Hepatocyte (in vitro differentiated cells): ENCODE measurements at regions not wholly inside any gene's neighbourhood (a gene's known extent, or its start where the extent isn't known, plus 50 kb on each side); places are given as distances from the start of the nearest gene placed in this dataset.

Experiments
- DNase-seq: peaks from one replicate; pipeline ENCODE4 v3.0.0-alpha.2; 2016; ENCODE audit warnings: low spot score
- H2AFZ ChIP-seq: fragments of 200-600 bp; sonication (generic); 2 replicates; pipeline ENCODE4 v1.6.0; 2016; ENCODE audit warnings: antibody characterized with exemption, mild to moderate bottlenecking
- H3K27ac ChIP-seq: fragments of 200-600 bp; sonication (generic); 2 replicates; pipeline ENCODE4 v1.5.1; 2016; ENCODE audit warnings: mild to moderate bottlenecking
- H3K27me3 ChIP-seq: fragments of 200-600 bp; sonication (generic); 2 replicates; pipeline ENCODE4 v1.6.1; 2016
- H3K36me3 ChIP-seq: fragments of 200-600 bp; sonication (generic); replicated peaks from 2 replicates; pipeline ENCODE4 v1.5.1; 2016; ENCODE audit warnings: low read depth; ENCODE audit not compliant: insufficient read depth
- H3K4me1 ChIP-seq: fragments of 200-600 bp; sonication (generic); 2 replicates; pipeline ENCODE4 v1.5.1; 2016; ENCODE audit warnings: mild to moderate bottlenecking, moderate library complexity; ENCODE audit not compliant: insufficient read depth
- H3K4me2 ChIP-seq: fragments of 200-600 bp; sonication (generic); 2 replicates; pipeline ENCODE4 v1.6.0; 2016
- H3K4me3 ChIP-seq: fragments of 200-600 bp; sonication (generic); 2 replicates; pipeline ENCODE4 v1.5.1; 2016; ENCODE audit warnings: mild to moderate bottlenecking
- H3K79me2 ChIP-seq: fragments of 200-600 bp; sonication (generic); 2 replicates; pipeline ENCODE4 v1.6.0; 2017; ENCODE audit warnings: mild to moderate bottlenecking
- H3K9me2 ChIP-seq: fragments of 200-600 bp; sonication (generic); replicated peaks from 2 replicates; pipeline ENCODE4 v1.6.0; 2017; ENCODE audit warnings: mild to moderate bottlenecking; ENCODE audit not compliant: insufficient read depth
- H3K9me3 ChIP-seq: fragments of 200-600 bp; sonication (generic); 2 replicates; pipeline ENCODE4 v1.5.1; 2016; ENCODE audit warnings: low read depth, mild to moderate bottlenecking
- H4K20me1 ChIP-seq: fragments of 200-600 bp; sonication (generic); 2 replicates; pipeline ENCODE4 v1.6.0; 2016; ENCODE audit warnings: mild to moderate bottlenecking; ENCODE audit not compliant: insufficient read depth, poor library complexity, severe bottlenecking
- EZH2 ChIP-seq: fragments of 200-600 bp; sonication (generic); IDR thresholded peaks from 2 replicates; pipeline ENCODE4 v1.6.1; 2016; ENCODE audit warnings: antibody characterized with exemption, mild to moderate bottlenecking, borderline replicate concordance
- EZH2phosphoT487 ChIP-seq: fragments of 200-600 bp; sonication (generic); IDR thresholded peaks from one replicate; pipeline ENCODE4 v1.6.1; 2018; ENCODE audit warnings: antibody characterized with exemption, mild to moderate bottlenecking, low read depth, moderate library complexity; ENCODE audit not compliant: unreplicated experiment, severe bottlenecking
- WGBS: methylation state at CpG from one replicate; pipeline ENCODE4 v1.1.6; 2016; ENCODE audit warnings: low lambda C conversion rate; ENCODE audit errors: missing lambda C conversion rate; 5-methylcytosine and 5-hydroxymethylcytosine counted together
- TF ChIP-seq, protein P1 (sequence below): fragments of 200-600 bp; sonication (generic); IDR thresholded peaks from 2 replicates; pipeline ENCODE4 v1.5.1; 2016; ENCODE audit warnings: antibody characterized with exemption, mild to moderate bottlenecking; ENCODE audit not compliant: poor library complexity

DNA sequence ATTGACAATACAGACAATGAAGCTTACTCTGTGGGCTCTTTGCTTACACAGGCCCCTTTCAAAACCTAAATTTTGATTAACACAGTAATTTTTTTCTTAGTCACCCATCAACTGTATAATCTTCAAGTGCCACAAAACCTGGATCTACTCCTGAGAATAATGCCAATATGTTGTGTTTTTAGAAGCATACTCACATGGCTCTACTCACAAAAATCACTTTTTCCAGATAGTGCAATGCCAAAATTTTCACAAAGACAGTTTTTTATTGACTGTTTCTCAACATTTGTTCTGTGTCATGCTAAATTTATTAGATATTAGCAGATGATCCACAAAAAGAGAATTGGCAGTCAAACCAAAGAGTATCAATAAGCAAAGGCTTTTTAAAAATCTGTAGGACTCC lies 493.7 kb upstream of the C1orf87 start:
- H3K9me2 ChIP-seq = no peaks in the 10 kb centered on the region

DNA sequence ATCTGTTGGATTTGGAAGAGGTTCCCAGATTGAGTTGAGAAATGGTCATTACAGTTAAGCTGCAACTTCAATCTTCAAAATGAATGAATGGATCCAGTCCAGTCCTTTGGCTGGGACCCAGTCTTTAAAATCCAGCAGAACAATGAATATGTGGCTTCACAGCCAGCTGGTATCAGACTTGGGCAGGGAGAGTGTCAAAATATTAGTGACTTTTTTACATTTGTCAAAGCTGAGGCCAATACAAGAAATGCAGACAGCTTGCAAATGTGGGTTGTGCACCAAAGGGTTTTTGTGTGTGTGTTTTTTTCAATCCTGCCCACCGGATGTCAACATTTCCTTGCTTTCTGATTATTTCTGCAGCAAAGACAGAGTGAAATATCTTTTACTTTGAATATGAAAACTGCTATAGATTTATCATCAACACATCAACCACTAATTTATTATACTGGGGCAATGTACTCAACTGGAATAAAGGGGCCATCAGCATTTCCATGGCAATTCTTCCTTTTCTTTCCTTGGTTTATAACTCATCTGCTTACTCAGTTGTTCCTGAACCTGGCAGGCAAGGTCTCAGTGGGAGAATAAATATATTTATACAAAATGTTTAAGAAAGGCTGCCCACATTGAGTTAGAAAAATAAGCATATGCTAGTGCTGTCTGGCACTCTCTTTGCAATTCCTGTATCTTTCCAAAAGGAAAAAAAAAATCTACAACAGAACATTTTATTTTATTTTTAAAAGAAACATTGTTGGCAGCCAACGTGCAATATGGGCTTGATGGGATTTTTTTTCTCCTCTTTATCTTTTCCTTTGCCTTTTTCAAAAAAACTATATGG lies 491.6 kb upstream of the C1orf87 start:
- Histone ChIP-seq H2AFZ (no peak overlapping the region), H3K9me3 (no peaks in the 10 kb centered on the region), H3K9me2 (no peaks in the 10 kb centered on the region), H3K4me3 (no peak overlapping the region), H3K36me3 (no peaks in the 10 kb centered on the region), H3K4me2 (no peak overlapping the region), H4K20me1 (no peaks in the 10 kb centered on the region), H3K79me2 (no peaks in the 10 kb centered on the region), H3K4me1 (no peaks in the 10 kb centered on the region), H3K27ac (no peak overlapping the region), H3K27me3 (no peaks in the 10 kb centered on the region)
- no peak for DNase-seq
- 61% methylated on average over 2 of the region's 2 CpGs for WGBS
- TF ChIP-seq, protein P1, sequence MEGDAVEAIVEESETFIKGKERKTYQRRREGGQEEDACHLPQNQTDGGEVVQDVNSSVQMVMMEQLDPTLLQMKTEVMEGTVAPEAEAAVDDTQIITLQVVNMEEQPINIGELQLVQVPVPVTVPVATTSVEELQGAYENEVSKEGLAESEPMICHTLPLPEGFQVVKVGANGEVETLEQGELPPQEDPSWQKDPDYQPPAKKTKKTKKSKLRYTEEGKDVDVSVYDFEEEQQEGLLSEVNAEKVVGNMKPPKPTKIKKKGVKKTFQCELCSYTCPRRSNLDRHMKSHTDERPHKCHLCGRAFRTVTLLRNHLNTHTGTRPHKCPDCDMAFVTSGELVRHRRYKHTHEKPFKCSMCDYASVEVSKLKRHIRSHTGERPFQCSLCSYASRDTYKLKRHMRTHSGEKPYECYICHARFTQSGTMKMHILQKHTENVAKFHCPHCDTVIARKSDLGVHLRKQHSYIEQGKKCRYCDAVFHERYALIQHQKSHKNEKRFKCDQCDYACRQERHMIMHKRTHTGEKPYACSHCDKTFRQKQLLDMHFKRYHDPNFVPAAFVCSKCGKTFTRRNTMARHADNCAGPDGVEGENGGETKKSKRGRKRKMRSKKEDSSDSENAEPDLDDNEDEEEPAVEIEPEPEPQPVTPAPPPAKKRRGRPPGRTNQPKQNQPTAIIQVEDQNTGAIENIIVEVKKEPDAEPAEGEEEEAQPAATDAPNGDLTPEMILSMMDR = no peak
- no peak for TF ChIP-seq EZH2phosphoT487
- TF ChIP-seq EZH2 = no peak

More for the DNA sequence above, 493.7 kb upstream of the C1orf87 start:
- H3K27ac ChIP-seq = no peak overlapping the region
- TF ChIP-seq EZH2phosphoT487 (no peak), EZH2 (no peak)
- H3K36me3 ChIP-seq = no peaks in the 10 kb centered on the region
- no peaks in the 10 kb centered on the region for H3K4me1 ChIP-seq
- no peaks in the 10 kb centered on the region for H3K79me2 ChIP-seq
- H3K4me2 ChIP-seq = no peak overlapping the region
- no peaks in the 10 kb centered on the region for H3K27me3 ChIP-seq
- no peaks in the 10 kb centered on the region for H3K9me3 ChIP-seq
- no peak overlapping the region for H2AFZ ChIP-seq
- no peaks in the 10 kb centered on the region for H4K20me1 ChIP-seq
- no peak overlapping the region for H3K4me3 ChIP-seq
- DNase-seq = no peak

DNA sequence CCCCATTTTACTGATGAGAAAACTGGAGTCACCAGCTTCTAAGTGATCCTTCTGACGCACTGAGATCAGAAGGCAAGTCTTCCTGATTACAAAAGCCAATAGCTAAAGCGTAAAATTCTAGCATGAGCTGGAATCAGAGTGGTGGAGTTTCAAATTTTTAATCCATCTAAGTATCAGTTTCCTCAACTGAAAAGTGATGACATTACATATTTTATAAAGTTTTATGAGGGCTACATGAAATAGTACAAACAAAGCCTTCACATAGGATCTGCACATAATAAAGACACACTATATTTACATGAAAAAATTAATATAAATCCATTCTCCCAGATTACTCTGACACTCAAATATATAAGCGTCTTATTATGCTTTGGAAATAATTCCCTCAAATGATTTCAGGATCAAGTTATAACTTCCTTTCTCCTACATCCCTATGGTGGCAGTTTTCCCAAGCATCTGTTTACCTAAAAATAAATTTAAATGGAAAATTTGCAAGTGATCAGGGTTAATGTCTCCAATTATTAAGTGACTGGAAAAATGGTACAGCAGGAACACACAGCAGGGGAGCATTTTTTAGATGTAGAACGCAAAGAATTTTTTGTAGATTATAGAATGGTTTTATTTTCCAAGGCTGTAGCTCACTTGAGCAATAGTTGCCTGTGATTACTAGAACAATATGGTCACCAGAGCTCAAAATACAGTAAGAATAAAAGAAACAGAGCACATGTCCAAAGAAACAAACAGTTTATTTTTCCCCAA lies 490.4 kb upstream of the C1orf87 start:
- no peak overlapping the region for H3K27ac ChIP-seq
- no peaks in the 10 kb centered on the region for H3K36me3 ChIP-seq
- H3K79me2 ChIP-seq = no peaks in the 10 kb centered on the region
- no peaks in the 10 kb centered on the region for H3K4me1 ChIP-seq
- H3K4me2 ChIP-seq = no peak overlapping the region
- TF ChIP-seq, protein P1 = no peak
- no peak for TF ChIP-seq EZH2phosphoT487
- TF ChIP-seq EZH2 = no peak
- H3K27me3 ChIP-seq = no peaks in the 10 kb centered on the region
- H3K9me2 ChIP-seq = no peaks in the 10 kb centered on the region
- 84% methylated on average over 4 of the region's 4 CpGs for WGBS
- H3K4me3 ChIP-seq = no peak overlapping the region
- no peaks in the 10 kb centered on the region for H4K20me1 ChIP-seq
- DNase-seq = no peak
- H3K9me3 ChIP-seq = no peaks in the 10 kb centered on the region
- H2AFZ ChIP-seq = no peak overlapping the region

DNA sequence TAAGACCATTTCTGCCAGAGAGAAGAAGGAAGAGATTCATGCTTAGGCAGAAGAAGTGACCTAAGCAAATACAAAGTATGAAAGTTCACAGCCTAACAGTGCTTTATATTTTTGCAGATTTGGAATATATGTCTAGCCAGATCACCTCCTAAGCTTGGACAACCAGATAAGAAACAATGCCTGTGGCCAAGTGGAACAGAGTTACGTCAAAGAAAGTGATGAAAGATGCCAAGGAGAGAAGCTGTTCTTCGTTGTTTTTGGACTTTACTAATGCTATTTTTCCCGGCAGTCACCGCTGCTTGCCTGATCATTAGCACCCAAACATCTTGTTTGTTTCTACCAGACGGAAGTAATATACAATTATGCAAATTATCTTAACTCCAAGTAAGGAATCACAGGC lies 489.2 kb upstream of the C1orf87 start:
- Histone ChIP-seq H3K36me3 (no peaks in the 10 kb centered on the region), H3K4me2 (no peak overlapping the region), H3K4me3 (no peak overlapping the region), H3K9me2 (no peaks in the 10 kb centered on the region), H3K27me3 (no peaks in the 10 kb centered on the region), H2AFZ (no peak overlapping the region), H3K27ac (no peak overlapping the region), H3K4me1 (no peaks in the 10 kb centered on the region), H4K20me1 (no peaks in the 10 kb centered on the region), H3K79me2 (no peaks in the 10 kb centered on the region), H3K9me3 (no peaks in the 10 kb centered on the region)
- no peak for TF ChIP-seq EZH2phosphoT487
- no peak for TF ChIP-seq EZH2
- TF ChIP-seq, protein P1 = no peak
- 67% methylated on average over 5 of the region's 5 CpGs for WGBS
- DNase-seq = no peak
